ENCODE measurements at regions not wholly inside any gene's neighbourhood (a gene's known extent, or its start where the extent isn't known, plus 50 kb on each side); places are given as distances from the start of the nearest gene placed in this dataset.
"Not testable (repeated sequence)": the region's sequence is repeated elsewhere in the genome, so short reads cannot be mapped to it uniquely, and the experiment has no call there.

GRCh38 chr6:131424475-131424874, 148.6 kb upstream of the ARG1 start:
- FAIRE-seq (no peak), DNase-seq (ENCODE audit: insufficient read length, low spot score) (no peak)

- FAIRE-seq (no peak), DNase-seq (ENCODE audit: insufficient read length, low spot score) (no peak)
These were observed 145.5 kb upstream of the ARG1 start for GRCh38 chr6:131427434-131428058.

- DNase-seq (ENCODE audit: insufficient read length, low spot score) = no peak
- no peak for FAIRE-seq
These were observed 142.5 kb upstream of the ARG1 start for GRCh38 chr6:131430531-131430930.

GRCh38 chr6:131431718-131432117, 141.3 kb upstream of the ARG1 start:
- DNase-seq (ENCODE audit: insufficient read length, low spot score) (no peak), FAIRE-seq (no peak)

- no peak for FAIRE-seq
These were observed 139.1 kb upstream of the ARG1 start for GRCh38 chr6:131433927-131434326.

GRCh38 chr6:131436358-131436757, 136.7 kb upstream of the ARG1 start:
- FAIRE-seq = no peak
- DNase-seq (ENCODE audit: insufficient read length, low spot score) = no peak

More at GRCh38 chr6:131433927-131434326, 139.1 kb upstream of the ARG1 start:
- no peak for DNase-seq (ENCODE audit: insufficient read length, low spot score)

GRCh38 chr6:131443014-131443413, 130.0 kb upstream of the ARG1 start:
- DNase-seq (ENCODE audit: insufficient read length, low spot score) (no peak), FAIRE-seq (no peak)

GRCh38 chr6:131443514-131443913, 129.5 kb upstream of the ARG1 start:
- FAIRE-seq (no peak), DNase-seq (ENCODE audit: insufficient read length, low spot score) (no peak)

- DNase-seq (ENCODE audit: insufficient read length, low spot score); FAIRE-seq: not testable (repeated sequence)
These were observed 127.7 kb upstream of the ARG1 start for GRCh38 chr6:131445356-131445755.

GRCh38 chr6:131450861-131451260, 122.2 kb upstream of the ARG1 start:
- DNase-seq (ENCODE audit: insufficient read length, low spot score) (no peak), FAIRE-seq (no peak)

GRCh38 chr6:131451321-131452144, 121.5 kb upstream of the ARG1 start:
- no peak for DNase-seq (ENCODE audit: insufficient read length, low spot score)
- no peak for FAIRE-seq

- DNase-seq (ENCODE audit: insufficient read length, low spot score) (no peak), FAIRE-seq (no peak)
These were observed 119.2 kb upstream of the ARG1 start for GRCh38 chr6:131453803-131454202.

GRCh38 chr6:131456565-131456964, 116.5 kb upstream of the ARG1 start:
- FAIRE-seq (no peak), DNase-seq (ENCODE audit: insufficient read length, low spot score) (no peak)

- FAIRE-seq (no peak), DNase-seq (ENCODE audit: insufficient read length, low spot score) (no peak)
These were observed 114.0 kb upstream of the ARG1 start for GRCh38 chr6:131459005-131459404.

GRCh38 chr6:131460614-131461000, 112.4 kb upstream of the ARG1 start:
- DNase-seq (ENCODE audit: insufficient read length, low spot score) (no peak), FAIRE-seq (no peak)

- DNase-seq (ENCODE audit: insufficient read length, low spot score) (no peak), FAIRE-seq (no peak)
These were observed 103.9 kb upstream of the ARG1 start for GRCh38 chr6:131469130-131469529.

GRCh38 chr6:131470534-131470933, 102.5 kb upstream of the ARG1 start:
- DNase-seq (ENCODE audit: insufficient read length, low spot score) = no peak
- FAIRE-seq = no peak

- DNase-seq (ENCODE audit: insufficient read length, low spot score) (no peak), FAIRE-seq (no peak)
These were observed 101.7 kb upstream of the ARG1 start for GRCh38 chr6:131471331-131471730.

GRCh38 chr6:131473303-131473702, 99.7 kb upstream of the ARG1 start:
- not testable (repeated sequence) for FAIRE-seq; DNase-seq (ENCODE audit: insufficient read length, low spot score)

- no peak for DNase-seq (ENCODE audit: insufficient read length, low spot score)
- FAIRE-seq = no peak
These were observed 96.7 kb upstream of the ARG1 start for GRCh38 chr6:131476362-131476761.

GRCh38 chr6:131478740-131479211, 94.2 kb upstream of the ARG1 start:
- DNase-seq (ENCODE audit: insufficient read length, low spot score); FAIRE-seq: not testable (repeated sequence)

GRCh38 chr6:131486608-131487007, 86.4 kb upstream of the ARG1 start:
- FAIRE-seq (no peak), DNase-seq (ENCODE audit: insufficient read length, low spot score) (no peak)
